Stimulated activated CD8-positive, alpha-beta memory T cell treated with anti-CD3 and anti-CD28 coated beads, Interleukin-12 subunit alpha, Interleukin-12 subunit beta, amount 100 ng/mL, for 1 hour (primary cell): ENCODE measurements at regions not wholly inside any gene's neighbourhood (a gene's known extent, or its start where the extent isn't known, plus 50 kb on each side); places are given as distances from the start of the nearest gene placed in this dataset.

ENCODE experiments used
- DNase-seq: peaks from one replicate; pipeline ENCODE4 v3.0.0-alpha.2; 2020; ENCODE audit warnings: low read depth

GRCh38 chr10:3516234-3516922 is 268.6 kb downstream of the KLF6 start:
- DNase-seq: no peak

GRCh38 chr10:3514691-3515090 is 270.3 kb downstream of the KLF6 start:
- no peak for DNase-seq

- DNase-seq: no peak
Observed at GRCh38 chr10:3512263-3512662, 272.7 kb downstream of the KLF6 start.

- no peak for DNase-seq
Observed at GRCh38 chr10:3511483-3511882, 273.5 kb downstream of the KLF6 start.

GRCh38 chr10:3510741-3511140 is 274.3 kb downstream of the KLF6 start:
- no peak for DNase-seq

- DNase-seq: no peak
Observed at GRCh38 chr10:3509355-3509754, 275.7 kb downstream of the KLF6 start.

GRCh38 chr10:3503299-3503698 is 281.7 kb downstream of the KLF6 start:
- DNase-seq: no peak

- DNase-seq: no peak
Observed at GRCh38 chr10:3502673-3503072, 282.3 kb downstream of the KLF6 start.

GRCh38 chr10:3500408-3500856 is 284.6 kb downstream of the KLF6 start:
- no peak for DNase-seq

GRCh38 chr10:3499120-3499519 is 285.9 kb downstream of the KLF6 start:
- no peak for DNase-seq

GRCh38 chr10:3497581-3497980 is 287.4 kb downstream of the KLF6 start:
- no peak for DNase-seq

- no peak for DNase-seq
Observed at GRCh38 chr10:3496138-3496537, 288.9 kb downstream of the KLF6 start.

- no peak for DNase-seq
Observed at GRCh38 chr10:3495281-3495680, 289.7 kb downstream of the KLF6 start.

- DNase-seq: no peak
Observed at GRCh38 chr10:3494838-3495230, 290.2 kb downstream of the KLF6 start.

GRCh38 chr10:3494131-3494837 is 290.7 kb downstream of the KLF6 start:
- DNase-seq: no peak

- no peak for DNase-seq
Observed at GRCh38 chr10:3493621-3494020, 291.4 kb downstream of the KLF6 start.

GRCh38 chr10:3491571-3491970 is 293.4 kb downstream of the KLF6 start:
- DNase-seq: no peak

GRCh38 chr10:3487228-3487627 is 297.8 kb downstream of the KLF6 start:
- DNase-seq: no peak

- no peak for DNase-seq
Observed at GRCh38 chr10:3486346-3487065, 298.5 kb downstream of the KLF6 start.

- DNase-seq: no peak
Observed at GRCh38 chr10:3485057-3485686, 299.8 kb downstream of the KLF6 start.

- DNase-seq: no peak
Observed at GRCh38 chr10:3484306-3485056, 300.5 kb downstream of the KLF6 start.
